ENCODE measurements at regions not wholly inside any gene's neighbourhood (a gene's known extent, or its start where the extent isn't known, plus 50 kb on each side); places are given as distances from the start of the nearest gene placed in this dataset.

DNA sequence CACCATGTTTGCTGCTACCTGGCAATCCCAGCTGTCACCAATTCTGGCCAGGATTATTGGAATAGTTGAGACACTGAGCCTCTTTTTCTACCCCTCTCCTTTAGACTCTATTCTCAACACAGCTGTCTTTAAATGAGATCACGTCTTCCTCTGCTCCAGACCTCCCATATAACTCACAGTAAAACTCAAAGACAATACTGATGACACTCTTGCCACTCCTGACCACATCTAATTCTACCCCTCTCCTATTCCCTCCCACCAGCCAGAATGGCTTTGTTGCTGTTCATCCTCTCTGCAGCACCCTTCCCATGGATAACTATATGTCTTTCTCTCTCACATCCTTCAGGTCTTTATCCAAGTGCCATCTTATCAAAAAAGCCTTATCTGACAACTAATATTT, 188.6 kb upstream of the IL15 start:
- BruUV-seq (replicated peaks) = no TSS peak
- H3K4me3 Mint-ChIP-seq (ENCODE audit: low read depth, unreplicated experiment) = no peak overlapping the region
- no peak for DNase-seq
- intact Hi-C loops (cut with micrococcal nuclease; ENCODE audit: unreplicated experiment) = no loop called here
- peaks cover 11% of the 10 kb centered on the region for H3K4me1 Mint-ChIP-seq (ENCODE audit: low read depth, unreplicated experiment)
- CTCF ChIA-PET = no interaction called here
- H3K27ac Mint-ChIP-seq (ENCODE audit: unreplicated experiment) = peak overlapping the region; percentile 11
- H3K27me3 Mint-ChIP-seq (ENCODE audit: unreplicated experiment) = no peaks in the 10 kb centered on the region
- TF ChIP-seq, protein P1, sequence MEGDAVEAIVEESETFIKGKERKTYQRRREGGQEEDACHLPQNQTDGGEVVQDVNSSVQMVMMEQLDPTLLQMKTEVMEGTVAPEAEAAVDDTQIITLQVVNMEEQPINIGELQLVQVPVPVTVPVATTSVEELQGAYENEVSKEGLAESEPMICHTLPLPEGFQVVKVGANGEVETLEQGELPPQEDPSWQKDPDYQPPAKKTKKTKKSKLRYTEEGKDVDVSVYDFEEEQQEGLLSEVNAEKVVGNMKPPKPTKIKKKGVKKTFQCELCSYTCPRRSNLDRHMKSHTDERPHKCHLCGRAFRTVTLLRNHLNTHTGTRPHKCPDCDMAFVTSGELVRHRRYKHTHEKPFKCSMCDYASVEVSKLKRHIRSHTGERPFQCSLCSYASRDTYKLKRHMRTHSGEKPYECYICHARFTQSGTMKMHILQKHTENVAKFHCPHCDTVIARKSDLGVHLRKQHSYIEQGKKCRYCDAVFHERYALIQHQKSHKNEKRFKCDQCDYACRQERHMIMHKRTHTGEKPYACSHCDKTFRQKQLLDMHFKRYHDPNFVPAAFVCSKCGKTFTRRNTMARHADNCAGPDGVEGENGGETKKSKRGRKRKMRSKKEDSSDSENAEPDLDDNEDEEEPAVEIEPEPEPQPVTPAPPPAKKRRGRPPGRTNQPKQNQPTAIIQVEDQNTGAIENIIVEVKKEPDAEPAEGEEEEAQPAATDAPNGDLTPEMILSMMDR (IDR thresholded peaks at IDR 0.05; ENCODE audit: unreplicated experiment) = no peak
- H3K9me3 Mint-ChIP-seq (ENCODE audit: low read depth, unreplicated experiment) = no peaks in the 10 kb centered on the region
- no peaks in the 10 kb centered on the region for H3K36me3 Mint-ChIP-seq (ENCODE audit: insufficient read depth, unreplicated experiment)

DNA sequence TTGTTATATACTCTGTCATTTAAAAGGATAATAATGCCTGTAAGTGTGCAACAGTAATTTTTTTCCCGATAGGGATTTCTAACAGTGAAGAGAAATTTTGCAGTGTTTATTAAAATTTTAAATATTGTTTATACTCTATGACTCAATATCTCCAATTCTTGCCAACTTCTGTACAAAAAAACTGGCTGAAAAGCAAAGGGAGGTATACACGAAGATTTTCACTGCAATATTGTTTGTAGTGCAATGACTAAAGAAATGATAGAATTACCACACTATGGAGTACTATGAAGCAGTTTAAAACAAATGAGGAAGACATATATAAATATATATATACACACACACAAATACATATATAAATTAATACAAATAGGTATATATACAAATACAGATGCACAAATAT, 187.9 kb upstream of the IL15 start:
- intact Hi-C loops (cut with micrococcal nuclease; ENCODE audit: unreplicated experiment) = no loop called here
- no TSS peak for BruUV-seq (replicated peaks)
- no peaks in the 10 kb centered on the region for H3K9me3 Mint-ChIP-seq (ENCODE audit: low read depth, unreplicated experiment)
- H3K4me1 Mint-ChIP-seq (ENCODE audit: low read depth, unreplicated experiment) = peaks cover 11% of the 10 kb centered on the region
- H3K27me3 Mint-ChIP-seq (ENCODE audit: unreplicated experiment) = no peaks in the 10 kb centered on the region
- TF ChIP-seq, protein P1 (IDR thresholded peaks at IDR 0.05; ENCODE audit: unreplicated experiment) = no peak
- CTCF ChIA-PET = no interaction called here
- no peak overlapping the region for H3K27ac Mint-ChIP-seq (ENCODE audit: unreplicated experiment)
- no peak for DNase-seq
- no peaks in the 10 kb centered on the region for H3K36me3 Mint-ChIP-seq (ENCODE audit: insufficient read depth, unreplicated experiment)
- no peak overlapping the region for H3K4me3 Mint-ChIP-seq (ENCODE audit: low read depth, unreplicated experiment)

DNA sequence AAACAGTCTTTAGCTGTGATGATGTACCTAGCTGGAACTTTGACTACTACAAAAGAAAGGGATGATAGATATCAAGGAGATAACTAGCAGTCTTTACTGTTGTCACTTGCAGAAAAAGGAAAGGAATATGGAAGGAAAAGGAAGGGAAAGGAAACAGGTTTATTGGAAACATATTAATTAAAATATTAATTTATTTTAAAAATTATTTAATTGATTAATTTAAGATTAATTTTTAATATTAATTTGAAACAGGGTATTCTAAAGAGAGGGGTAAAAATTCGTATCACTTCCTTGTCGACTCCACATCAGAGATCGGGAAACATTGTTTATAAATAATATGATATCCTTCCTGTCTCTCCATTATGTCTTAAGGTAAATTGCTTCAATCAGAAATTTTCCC, 186.5 kb upstream of the IL15 start:
- Mint-ChIP-seq H3K9me3 (ENCODE audit: low read depth, unreplicated experiment) (no peaks in the 10 kb centered on the region), H3K36me3 (ENCODE audit: insufficient read depth, unreplicated experiment) (no peaks in the 10 kb centered on the region), H3K4me1 (ENCODE audit: low read depth, unreplicated experiment) (peaks cover 11% of the 10 kb centered on the region), H3K4me3 (ENCODE audit: low read depth, unreplicated experiment) (no peak overlapping the region), H3K27ac (ENCODE audit: unreplicated experiment) (no peak overlapping the region), H3K27me3 (ENCODE audit: unreplicated experiment) (no peaks in the 10 kb centered on the region)
- intact Hi-C loops (cut with micrococcal nuclease; ENCODE audit: unreplicated experiment) = no loop called here
- DNase-seq = no peak
- no TSS peak for BruUV-seq (replicated peaks)
- TF ChIP-seq, protein P1 (IDR thresholded peaks at IDR 0.05; ENCODE audit: unreplicated experiment) = no peak
- CTCF ChIA-PET = no interaction called here

DNA sequence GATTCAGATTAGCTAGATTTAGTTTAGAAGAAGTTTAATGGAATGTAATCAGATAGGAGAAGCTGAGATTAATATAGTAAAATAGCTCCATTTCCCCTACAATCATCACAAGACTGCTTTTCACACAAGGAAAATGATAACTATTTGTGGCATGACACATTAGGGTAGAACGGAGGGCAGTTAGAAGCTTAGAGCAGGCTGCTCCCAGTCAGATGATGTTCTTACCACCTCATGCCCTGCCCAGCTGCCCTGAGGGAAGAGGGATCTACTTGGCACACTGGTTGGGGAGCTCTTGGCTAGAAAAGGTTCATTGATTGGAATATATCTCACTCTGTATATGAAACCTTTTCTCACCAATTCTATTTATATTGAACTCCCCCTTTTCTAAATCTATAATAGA, 180.7 kb upstream of the IL15 start:
- CTCF ChIA-PET = interaction anchor here (1.0 kb wide), 1 partner anchor 10 kb away, joined by 3 read pairs; no protein-coding TSS in a partner anchor
- Mint-ChIP-seq H3K27me3 (ENCODE audit: unreplicated experiment) (no peaks in the 10 kb centered on the region), H3K27ac (ENCODE audit: unreplicated experiment) (no peak overlapping the region), H3K4me1 (ENCODE audit: low read depth, unreplicated experiment) (peaks cover 9% of the 10 kb centered on the region), H3K9me3 (ENCODE audit: low read depth, unreplicated experiment) (no peaks in the 10 kb centered on the region), H3K36me3 (ENCODE audit: insufficient read depth, unreplicated experiment) (no peaks in the 10 kb centered on the region), H3K4me3 (ENCODE audit: low read depth, unreplicated experiment) (no peak overlapping the region)
- intact Hi-C loops (cut with micrococcal nuclease; ENCODE audit: unreplicated experiment) = no loop called here
- TF ChIP-seq, protein P1 (IDR thresholded peaks at IDR 0.05; ENCODE audit: unreplicated experiment) = no peak
- peak; percentile 9 for DNase-seq
- no TSS peak for BruUV-seq (replicated peaks)

DNA sequence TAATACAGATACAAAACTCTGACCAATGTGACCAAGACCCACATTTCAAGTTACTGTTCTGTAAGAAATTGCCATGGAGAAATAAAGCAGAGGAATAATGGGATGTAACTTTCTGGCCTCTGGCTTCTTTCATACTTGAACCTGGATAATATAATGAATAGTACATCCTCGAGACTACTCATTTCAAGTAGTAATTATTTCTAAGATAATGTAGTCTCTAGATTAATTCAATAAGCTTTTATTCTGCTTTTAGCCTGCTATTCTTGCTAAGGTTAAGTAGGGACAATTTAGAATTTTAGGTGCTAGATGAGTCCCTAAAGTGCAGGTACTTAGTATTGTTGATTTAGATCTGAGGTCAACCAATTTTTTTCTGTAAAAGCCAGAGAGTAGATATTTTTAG, 178.7 kb upstream of the IL15 start:
- H3K36me3 Mint-ChIP-seq (ENCODE audit: insufficient read depth, unreplicated experiment) = no peaks in the 10 kb centered on the region
- BruUV-seq (replicated peaks) = no TSS peak
- H3K27ac Mint-ChIP-seq (ENCODE audit: unreplicated experiment) = no peak overlapping the region

More for the DNA sequence above, 178.7 kb upstream of the IL15 start:
- Mint-ChIP-seq H3K27me3 (ENCODE audit: unreplicated experiment) (no peaks in the 10 kb centered on the region), H3K4me1 (ENCODE audit: low read depth, unreplicated experiment) (peaks cover 9% of the 10 kb centered on the region), H3K4me3 (ENCODE audit: low read depth, unreplicated experiment) (no peak overlapping the region), H3K9me3 (ENCODE audit: low read depth, unreplicated experiment) (no peaks in the 10 kb centered on the region)
- TF ChIP-seq, protein P1 (IDR thresholded peaks at IDR 0.05; ENCODE audit: unreplicated experiment) = no peak
- DNase-seq = no peak
- intact Hi-C loops (cut with micrococcal nuclease; ENCODE audit: unreplicated experiment) = no loop called here
- CTCF ChIA-PET = no interaction called here

Measured in Calu3 (cell line).